WERI-Rb-1 (cell line): ENCODE measurements at regions not wholly inside any gene's neighbourhood (a gene's known extent, or its start where the extent isn't known, plus 50 kb on each side); places are given as distances from the start of the nearest gene placed in this dataset.

Source experiments
- DNase-seq: peaks from one replicate; pipeline ENCODE4 v3.0.0-alpha.2; 2020
- H3K27ac ChIP-seq: fragments of 250-450 bp; sonication (Bioruptor Pico); 2 replicates; pipeline ENCODE4 v1.5.1; 2020; ENCODE audit warnings: mild to moderate bottlenecking, moderate library complexity
- H3K27me3 ChIP-seq: fragments of 250-450 bp; sonication (Bioruptor Pico); 2 replicates; pipeline ENCODE4 v1.5.1; 2021; ENCODE audit warnings: mild to moderate bottlenecking, low read depth, moderate library complexity; ENCODE audit not compliant: insufficient read depth, severe bottlenecking
- H3K36me3 ChIP-seq: fragments of 250-450 bp; sonication (Bioruptor Pico); 2 replicates; pipeline ENCODE4 v1.5.1; 2020; ENCODE audit warnings: mild to moderate bottlenecking, moderate library complexity
- H3K4me3 ChIP-seq: 2 replicates; pipeline ENCODE4 v1.5.1; 2011; ENCODE audit warnings: low read depth, mild to moderate bottlenecking, control low read depth, low read length
- H3K9me3 ChIP-seq: fragments of 250-450 bp; sonication (Bioruptor Pico); 2 replicates; pipeline ENCODE4 v1.5.1; 2021; ENCODE audit warnings: mild to moderate bottlenecking, moderate library complexity; ENCODE audit not compliant: severe bottlenecking
- CTCF ChIP-seq: IDR thresholded peaks from 2 replicates; pipeline ENCODE4 v1.5.1; 2011; ENCODE audit warnings: low read depth, mild to moderate bottlenecking, control low read depth, inconsistent platforms, low read length

GRCh38 chr17:53390575-53390974 is 432.2 kb upstream of the KIF2B start:
- Histone ChIP-seq H3K9me3 (no peaks in the 10 kb centered on the region), H3K27me3 (no peaks in the 10 kb centered on the region), H3K36me3 (no peaks in the 10 kb centered on the region), H3K27ac (no peak overlapping the region), H3K4me3 (no peak overlapping the region)
- no peak for TF ChIP-seq CTCF
- no peak for DNase-seq

GRCh38 chr17:53387745-53388144 is 435.0 kb upstream of the KIF2B start:
- H3K4me3 ChIP-seq: no peak overlapping the region
- H3K9me3 ChIP-seq: no peaks in the 10 kb centered on the region
- H3K36me3 ChIP-seq: no peaks in the 10 kb centered on the region
- no peak for DNase-seq
- no peaks in the 10 kb centered on the region for H3K27me3 ChIP-seq
- TF ChIP-seq CTCF: no peak
- H3K27ac ChIP-seq: no peak overlapping the region

GRCh38 chr17:53353919-53354351 is 468.8 kb upstream of the KIF2B start:
- DNase-seq: no peak
- H3K4me3 ChIP-seq: no peak overlapping the region
- H3K36me3 ChIP-seq: no peaks in the 10 kb centered on the region
- H3K27me3 ChIP-seq: no peaks in the 10 kb centered on the region
- H3K27ac ChIP-seq: no peak overlapping the region
- no peak for TF ChIP-seq CTCF
- H3K9me3 ChIP-seq: no peaks in the 10 kb centered on the region

GRCh38 chr17:53344778-53345177 is 477.9 kb upstream of the KIF2B start:
- Histone ChIP-seq H3K27me3 (no peaks in the 10 kb centered on the region), H3K4me3 (no peak overlapping the region), H3K9me3 (no peaks in the 10 kb centered on the region), H3K27ac (no peak overlapping the region), H3K36me3 (no peaks in the 10 kb centered on the region)
- no peak for TF ChIP-seq CTCF
- no peak for DNase-seq

GRCh38 chr17:53336281-53336680 is 486.4 kb upstream of the KIF2B start:
- no peak for TF ChIP-seq CTCF
- no peaks in the 10 kb centered on the region for H3K36me3 ChIP-seq
- H3K9me3 ChIP-seq: peaks cover 6% of the 10 kb centered on the region
- no peak for DNase-seq
- no peak overlapping the region for H3K27ac ChIP-seq
- H3K4me3 ChIP-seq: no peak overlapping the region
- no peaks in the 10 kb centered on the region for H3K27me3 ChIP-seq

GRCh38 chr17:53335443-53335842 is 487.3 kb upstream of the KIF2B start:
- H3K36me3 ChIP-seq: no peaks in the 10 kb centered on the region
- TF ChIP-seq CTCF: no peak
- no peak overlapping the region for H3K4me3 ChIP-seq
- DNase-seq: no peak
- no peak overlapping the region for H3K27ac ChIP-seq
- H3K27me3 ChIP-seq: no peaks in the 10 kb centered on the region
- peaks cover 6% of the 10 kb centered on the region for H3K9me3 ChIP-seq
